ENCODE measurements at regions not wholly inside any gene's neighbourhood (a gene's known extent, or its start where the extent isn't known, plus 50 kb on each side); places are given as distances from the start of the nearest gene placed in this dataset.

DNA sequence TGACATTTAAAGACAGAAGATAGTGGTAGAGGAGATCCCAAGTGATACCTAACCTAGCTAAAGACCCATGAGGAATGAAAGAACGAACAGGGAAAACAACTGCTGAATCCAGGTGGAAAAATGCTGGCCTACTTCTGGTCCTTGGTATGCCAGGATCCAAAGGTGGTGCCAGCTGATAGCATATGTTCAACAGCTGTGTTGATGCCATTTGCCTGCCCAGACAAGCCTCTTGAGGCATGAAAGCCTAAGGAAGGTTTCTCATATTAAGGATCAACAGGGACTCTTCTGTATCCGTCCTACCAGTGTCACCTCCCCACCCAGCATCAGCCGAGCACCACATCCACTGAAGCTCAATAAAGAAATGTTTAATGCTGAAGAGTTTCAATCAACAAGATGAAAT is 225.7 kb upstream of the DMRT1 start:
- no peaks in the 10 kb centered on the region for H4K20me1 ChIP-seq (replicated peaks in 1 of 2; ENCODE audit: control insufficient read depth in 1 of 2, insufficient read depth in 2 of 2, low read length in 2 of 2)
- H3K23me2 ChIP-seq (ENCODE audit: low read depth, low read length), result no peaks in the 10 kb centered on the region
- ChIA-PET CTCF (ENCODE audit: partially characterized antibody) (interaction anchor here (1.0 to 15.0 kb wide), 5 partner anchors 114 to 143 kb away, joined by 3 to 195 read pairs (median 4); no protein-coding TSS in a partner anchor), POLR2A (ENCODE audit: partially characterized antibody) (no interaction called here)
- H3K4me1 ChIP-seq (replicated peaks in 1 of 4; ENCODE audit: control insufficient read depth in 3 of 4, insufficient read depth in 4 of 4, low read length in 3 of 4), result peaks cover 0 to 5% (median 1%) of the 10 kb centered on the region in 4 experiments; a peak in 1 of 7 replicates
- no peak for DNase-seq (ENCODE audit: low read depth in 1 of 2, low spot score in 2 of 2)
- H3K36me3 ChIP-seq (ENCODE audit: control insufficient read depth in 2 of 4, insufficient read depth in 4 of 4, low read length in 3 of 4), result no peaks in the 10 kb centered on the region
- no peak overlapping the region for H3K14ac ChIP-seq (ENCODE audit: insufficient read length)
- H4K5ac ChIP-seq (ENCODE audit: insufficient read length, low read depth, low read length), result no peak overlapping the region
- H3K79me1 ChIP-seq (ENCODE audit: low read depth, low read length), result no peaks in the 10 kb centered on the region
- TF ChIP-seq ASH2L (IDR thresholded peaks at IDR 0.05; ENCODE audit: low read length) (no peak), SIN3A (conservative IDR thresholded peaks at IDR 0.05 in 1 of 2, IDR thresholded peaks at IDR 0.05 in 1 of 2; ENCODE audit: low read depth in 1 of 2, low read length in 2 of 2) (no peak), SUZ12 (IDR thresholded peaks at IDR 0.05; ENCODE audit: low read length) (no peak), EP300 (IDR thresholded peaks at IDR 0.05; ENCODE audit: borderline replicate concordance in 1 of 2, low read depth in 2 of 2, low read length in 2 of 2) (no peak), KDM4A (IDR thresholded peaks at IDR 0.05; ENCODE audit: low read depth, low read length, severe bottlenecking) (no peak)
- TF ChIP-seq, protein P1, sequence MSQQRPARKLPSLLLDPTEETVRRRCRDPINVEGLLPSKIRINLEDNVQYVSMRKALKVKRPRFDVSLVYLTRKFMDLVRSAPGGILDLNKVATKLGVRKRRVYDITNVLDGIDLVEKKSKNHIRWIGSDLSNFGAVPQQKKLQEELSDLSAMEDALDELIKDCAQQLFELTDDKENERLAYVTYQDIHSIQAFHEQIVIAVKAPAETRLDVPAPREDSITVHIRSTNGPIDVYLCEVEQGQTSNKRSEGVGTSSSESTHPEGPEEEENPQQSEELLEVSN (IDR thresholded peaks at IDR 0.05), result no peak
- FAIRE-seq, result no peak
- no peak overlapping the region for H2BK15ac ChIP-seq (ENCODE audit: low read length)
- H2BK5ac ChIP-seq (ENCODE audit: low read depth, low read length), result no peak overlapping the region
- H3K56ac ChIP-seq (replicated peaks; ENCODE audit: insufficient read length, low read depth, low read length), result no peak overlapping the region
- H4K8ac ChIP-seq (ENCODE audit: extremely low read depth, insufficient read depth, low read length), result no peak overlapping the region
- no peak overlapping the region for H2BK20ac ChIP-seq (ENCODE audit: low read length)
- no peak overlapping the region for H3K27ac ChIP-seq (ENCODE audit: low read depth, low read length)
- no peak overlapping the region for H3K4ac ChIP-seq (replicated peaks; ENCODE audit: insufficient read length, low read depth, low read length)
- H3K4me2 ChIP-seq (ENCODE audit: insufficient read depth in 1 of 2, low read depth in 2 of 2, low read length in 2 of 2), result no peak overlapping the region
- no peak overlapping the region for H3K18ac ChIP-seq (ENCODE audit: extremely low read depth, low read length)
- no peak overlapping the region for H2BK120ac ChIP-seq (replicated peaks; ENCODE audit: low read depth, low read length)
- no peak overlapping the region for H3K4me3 ChIP-seq (ENCODE audit: extremely low read depth in 1 of 4, insufficient read depth in 2 of 4, low read depth in 3 of 4, low read length in 4 of 4)
- 85% methylated on average over 3 of the region's 3 CpGs; no CpG with 5 or more reads in 1 of the 2 experiments for WGBS, 2 experiments (ENCODE audit: extremely low coverage in 1 of 2, insufficient coverage in 1 of 2, insufficient read length in 1 of 2, insufficient replicate concordance in 2 of 2, low coverage in 1 of 2, low lambda C conversion rate in 2 of 2, missing lambda C conversion rate in 1 of 2)
- no peaks in the 10 kb centered on the region for H3K27me3 ChIP-seq (replicated peaks in 1 of 4; ENCODE audit: control insufficient read depth in 3 of 4, extremely low read depth in 1 of 4, insufficient read depth in 3 of 4, low read length in 3 of 4)
- H3K9ac ChIP-seq (replicated peaks in 1 of 4; ENCODE audit: extremely low read depth in 1 of 4, low read depth in 3 of 4, low read length in 3 of 4), result no peak overlapping the region
- no peak overlapping the region for H4K91ac ChIP-seq (replicated peaks; ENCODE audit: insufficient read length, low read length)
- no peak overlapping the region for H2BK12ac ChIP-seq (ENCODE audit: low read depth, low read length)
- H2AK5ac ChIP-seq (ENCODE audit: low read depth, low read length), result no peak overlapping the region
- no peaks in the 10 kb centered on the region for H3K9me3 ChIP-seq (ENCODE audit: insufficient read depth in 2 of 2, low read depth in 1 of 2, low read length in 1 of 2)
- peaks cover 0 to 2% of the 10 kb centered on the region in 2 experiments; a peak in 1 of 4 replicates for H3K79me2 ChIP-seq (ENCODE audit: control insufficient read depth in 1 of 2, insufficient read depth in 2 of 2, low read length in 2 of 2)
- no peak overlapping the region for H2AFZ ChIP-seq (ENCODE audit: low read length)
- H3K23ac ChIP-seq (ENCODE audit: insufficient read length), result no peak overlapping the region

All from H1 (cell line).